H9 (cell line): ENCODE measurements at regions not wholly inside any gene's neighbourhood (a gene's known extent, or its start where the extent isn't known, plus 50 kb on each side); places are given as distances from the start of the nearest gene placed in this dataset.

Experiments used
- DNase-seq: peaks from one replicate; pipeline ENCODE4 v3.0.0-alpha.2; 2017
- H2AFZ ChIP-seq: one replicate; pipeline ENCODE4 v1.6.1; 2013; ENCODE audit warnings: mild to moderate bottlenecking, low read length, control low read depth, moderate library complexity
- H2AK5ac ChIP-seq: 2 replicates; pipeline ENCODE4 v1.6.1; 2013; ENCODE audit warnings: low read length, control low read depth, mixed read lengths; ENCODE audit not compliant: insufficient read length
- H2BK120ac ChIP-seq: one replicate; pipeline ENCODE4 v1.6.1; 2013; ENCODE audit warnings: low read depth, mild to moderate bottlenecking, low read length, control low read depth, inconsistent platforms; ENCODE audit not compliant: poor library complexity, severe bottlenecking
- H2BK12ac ChIP-seq: 2 replicates; pipeline ENCODE4 v1.6.1; 2013; ENCODE audit warnings: low read length, control low read depth, mixed read lengths, low read depth; ENCODE audit not compliant: insufficient read length
- H2BK15ac ChIP-seq: 2 replicates; pipeline ENCODE4 v1.6.1; 2013; ENCODE audit warnings: low read depth, low read length, control low read depth
- H2BK20ac ChIP-seq: one replicate; pipeline ENCODE4 v1.6.1; 2013; ENCODE audit warnings: low read depth, mild to moderate bottlenecking, low read length, control low read depth, inconsistent platforms; ENCODE audit not compliant: poor library complexity, severe bottlenecking
- H2BK5ac ChIP-seq: 2 replicates; pipeline ENCODE4 v1.6.1; 2013; ENCODE audit warnings: low read length, control low read depth, mixed read lengths; ENCODE audit not compliant: insufficient read length
- H3K14ac ChIP-seq: 2 replicates; pipeline ENCODE4 v1.6.1; 2013; ENCODE audit warnings: low read length, control low read depth; ENCODE audit not compliant: insufficient read depth
- H3K18ac ChIP-seq: 2 replicates; pipeline ENCODE4 v1.6.1; 2013; ENCODE audit warnings: low read depth, mild to moderate bottlenecking, mixed read lengths, low read length, control low read depth; ENCODE audit not compliant: insufficient read length
- H3K23ac ChIP-seq: 2 replicates; pipeline ENCODE4 v1.6.1; 2013; ENCODE audit warnings: low read length, control low read depth, mixed read lengths, low read depth; ENCODE audit not compliant: insufficient read length
- H3K23me2 ChIP-seq: 2 replicates; pipeline ENCODE4 v1.6.1; 2013; ENCODE audit warnings: low read depth, mild to moderate bottlenecking, mixed read lengths, low read length, control low read depth; ENCODE audit not compliant: insufficient read length, poor library complexity, severe bottlenecking
- H3K27ac ChIP-seq: 2 replicates; pipeline ENCODE4 v1.5.1; 2013; ENCODE audit warnings: low read length, control low read depth, mixed read lengths, low read depth; ENCODE audit not compliant: insufficient read length
- H3K27me3 ChIP-seq: 2 replicates; pipeline ENCODE4 v1.6.1; 2013; ENCODE audit warnings: low read length, control low read depth, inconsistent platforms; ENCODE audit not compliant: insufficient read depth
- H3K4ac ChIP-seq: 2 replicates; pipeline ENCODE4 v1.6.1; 2013; ENCODE audit warnings: low read depth, mild to moderate bottlenecking, control low read depth, inconsistent platforms, low read length, moderate library complexity
- H3K4me1 ChIP-seq: 2 replicates; pipeline ENCODE4 v1.6.1; 2013; ENCODE audit warnings: low read length, control low read depth, inconsistent platforms; ENCODE audit not compliant: insufficient read depth
- H3K4me2 ChIP-seq: 2 replicates; pipeline ENCODE4 v1.6.1; 2013; ENCODE audit warnings: low read length, control low read depth, mixed read lengths; ENCODE audit not compliant: insufficient read length, insufficient read depth
- H3K56ac ChIP-seq: 2 replicates; pipeline ENCODE4 v1.6.1; 2013; ENCODE audit warnings: low read depth, mild to moderate bottlenecking, mixed read lengths, low read length, control low read depth; ENCODE audit not compliant: insufficient read length
- H3K79me1 ChIP-seq: 2 replicates; pipeline ENCODE4 v1.6.1; 2013; ENCODE audit warnings: low read depth, mild to moderate bottlenecking, moderate library complexity, low read length, control low read depth, inconsistent platforms; ENCODE audit not compliant: insufficient read depth, poor library complexity, severe bottlenecking
- H3K79me2 ChIP-seq: 2 replicates; pipeline ENCODE4 v1.6.1; 2013; ENCODE audit warnings: low read length, control low read depth, inconsistent platforms; ENCODE audit not compliant: insufficient read depth
- H3K9ac ChIP-seq: 2 replicates; pipeline ENCODE4 v1.6.1; 2013; ENCODE audit warnings: low read length, control low read depth, mixed read lengths; ENCODE audit not compliant: insufficient read length; ENCODE audit errors: extremely low read depth
- H3K9me3 ChIP-seq: one replicate; pipeline ENCODE4 v1.6.1; 2013; ENCODE audit warnings: low read depth, low read length, inconsistent platforms; ENCODE audit not compliant: control insufficient read depth
- H3T11ph ChIP-seq: one replicate; pipeline ENCODE4 v1.6.1; 2013; ENCODE audit warnings: mild to moderate bottlenecking, low read length, control low read depth, inconsistent platforms
- H4K20me1 ChIP-seq: one replicate; pipeline ENCODE4 v1.6.1; 2013; ENCODE audit not compliant: control insufficient read depth, insufficient read length, insufficient read depth
- H4K5ac ChIP-seq: 2 replicates; pipeline ENCODE4 v1.6.1; 2013; ENCODE audit warnings: low read depth, mild to moderate bottlenecking, mixed read lengths, low read length, control low read depth; ENCODE audit not compliant: insufficient read length
- H4K8ac ChIP-seq: replicated peaks from 2 replicates; pipeline ENCODE4 v1.6.1; 2013; ENCODE audit warnings: low read length, control low read depth, mixed read lengths, low read depth; ENCODE audit not compliant: insufficient read length
- H4K91ac ChIP-seq: 2 replicates; pipeline ENCODE4 v1.6.1; 2013; ENCODE audit warnings: low read depth, mild to moderate bottlenecking, moderate library complexity, mixed read lengths, low read length, control low read depth; ENCODE audit not compliant: insufficient read length
- H3K27ac Mint-ChIP-seq, 3 experiments: 2 replicates in 2 of 3; 3 replicates in 1 of 3; pipeline ENCODE4 v1.8.0; 2020 to 2021; ENCODE audit warnings: mixed read lengths in 3 of 3, mild to moderate bottlenecking in 1 of 3, moderate library complexity in 1 of 3
- H3K27me3 Mint-ChIP-seq: 2 replicates; pipeline ENCODE4 v1.8.0; 2021; ENCODE audit warnings: low read depth, mild to moderate bottlenecking, moderate library complexity, mixed read lengths
- H3K36me3 Mint-ChIP-seq, 3 experiments: 2 replicates in 2 of 3; 3 replicates in 1 of 3; pipeline ENCODE4 v1.8.0; 2020 to 2021; ENCODE audit warnings: low read depth in 3 of 3, mixed read lengths in 3 of 3; ENCODE audit not compliant: insufficient read depth in 1 of 3
- H3K4me1 Mint-ChIP-seq, 2 experiments: 2 replicates each; pipeline ENCODE4 v1.8.0; 2020; ENCODE audit warnings: mixed read lengths in 2 of 2
- H3K4me3 Mint-ChIP-seq, 2 experiments: 2 replicates in 1 of 2; 3 replicates in 1 of 2; pipeline ENCODE4 v1.8.0; 2020 to 2021; ENCODE audit warnings: mild to moderate bottlenecking in 2 of 2, mixed read lengths in 2 of 2, moderate library complexity in 1 of 2
- H3K9me3 Mint-ChIP-seq, 2 experiments: 2 replicates in 1 of 2; 3 replicates in 1 of 2; pipeline ENCODE4 v1.8.0; 2020; ENCODE audit warnings: mild to moderate bottlenecking in 2 of 2, mixed read lengths in 2 of 2, moderate library complexity in 1 of 2
- CTCF ChIP-seq: fragments of 200-600 bp; sonication (generic); conservative IDR thresholded peaks from 3 replicates; pipeline ENCODE4 v1.8.0; 2021; ENCODE audit warnings: antibody characterized with exemption, mild to moderate bottlenecking
- WGBS: extraction: QIAGEN DNeasy Blood & Tissue Kit; methylation state at CpG from one replicate; pipeline ENCODE4 v1.1.7; 2013; ENCODE audit warnings: missing lambda C conversion rate, low lambda C conversion rate, mixed read lengths; ENCODE audit not compliant: insufficient read length; ENCODE audit errors: extremely low coverage; 5-methylcytosine and 5-hydroxymethylcytosine counted together

DNA sequence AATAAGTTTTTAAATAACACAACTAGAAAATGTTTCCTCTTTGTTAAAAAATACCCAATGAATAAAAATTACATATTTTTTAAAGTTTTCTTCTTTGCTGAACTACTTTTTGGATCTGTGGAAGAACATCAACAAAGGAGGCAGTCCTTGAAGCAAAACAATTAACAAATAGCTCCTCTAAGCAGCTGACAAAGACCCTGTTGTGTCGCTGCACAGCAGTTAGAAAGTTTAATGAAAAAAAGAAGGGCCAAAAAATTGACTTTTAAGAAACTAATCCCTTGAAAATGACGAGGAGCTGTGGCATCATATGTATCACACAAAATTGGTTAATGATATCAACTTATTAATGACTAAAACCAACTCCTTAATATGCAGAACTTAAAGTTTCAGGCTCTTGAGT lies 72.1 kb downstream of the SLITRK1 start:
- no peaks in the 10 kb centered on the region for H3K9me3 Mint-ChIP-seq
- Histone ChIP-seq H3K56ac (no peak overlapping the region), H4K20me1 (no peaks in the 10 kb centered on the region), H3K79me2 (no peaks in the 10 kb centered on the region), H3K23ac (no peak overlapping the region), H3K27ac (no peak overlapping the region), H3K27me3 (no peaks in the 10 kb centered on the region), H3K9me3 (no peaks in the 10 kb centered on the region), H3K4me1 (no peaks in the 10 kb centered on the region; the same call in 1 of the 2 replicates), H2BK15ac (no peak overlapping the region), H4K5ac (no peak overlapping the region), H2BK120ac (no peak overlapping the region), H3K18ac (no peak overlapping the region), H3K23me2 (no peaks in the 10 kb centered on the region), H2AFZ (no peak overlapping the region), H3K14ac (no peak overlapping the region), H3K4me2 (no peak overlapping the region), H4K91ac (no peak overlapping the region), H3K79me1 (no peaks in the 10 kb centered on the region), H3T11ph (no peak overlapping the region), H3K9ac (no peak overlapping the region), H2BK12ac (no peak overlapping the region), H2AK5ac (no peak overlapping the region), H2BK5ac (no peak overlapping the region), H3K4ac (no peak overlapping the region), H4K8ac (no peak overlapping the region), H2BK20ac (no peak overlapping the region)
- H3K27ac Mint-ChIP-seq: no peak overlapping the region
- WGBS: no CpG with 5 or more reads among the region's 2 CpGs
- TF ChIP-seq CTCF: no peak
- no peaks in the 10 kb centered on the region for H3K27me3 Mint-ChIP-seq
- no peak for DNase-seq
- H3K36me3 Mint-ChIP-seq: peaks cover 0 to 6% (median 2%) of the 10 kb centered on the region in 3 experiments; a peak in 2 of 7 replicates
- H3K4me3 Mint-ChIP-seq: no peak overlapping the region
- peaks cover 2 to 8% of the 10 kb centered on the region in 2 experiments; a peak in 3 of 4 replicates for H3K4me1 Mint-ChIP-seq
